Smooth muscle cell (in vitro differentiated cells): ENCODE measurements at regions not wholly inside any gene's neighbourhood (a gene's known extent, or its start where the extent isn't known, plus 50 kb on each side); places are given as distances from the start of the nearest gene placed in this dataset.

Source experiments
- DNase-seq: peaks from one replicate; lab custom pipeline; 2025; ENCODE audit not compliant: unreplicated experiment; lab: John Stamatoyannopoulos, UW
- H2AFZ ChIP-seq: fragments of 200-600 bp; sonication (generic); 2 replicates; pipeline ENCODE4 v1.6.0; 2016; ENCODE audit warnings: antibody characterized with exemption, low read depth, mild to moderate bottlenecking
- H3F3A ChIP-seq: fragments of 200-600 bp; sonication (generic); 2 replicates; pipeline ENCODE4 v1.6.0; 2017; ENCODE audit warnings: antibody characterized with exemption, low read depth
- H3K27ac ChIP-seq: fragments of 200-600 bp; sonication (generic); 2 replicates; pipeline ENCODE4 v1.5.1; 2016; ENCODE audit warnings: low read depth, mild to moderate bottlenecking
- H3K27me3 ChIP-seq: fragments of 200-600 bp; sonication (generic); 2 replicates; pipeline ENCODE4 v1.6.1; 2016; ENCODE audit warnings: low read depth, mild to moderate bottlenecking
- H3K36me3 ChIP-seq: fragments of 200-600 bp; sonication (generic); 2 replicates; pipeline ENCODE4 v1.5.1; 2016; ENCODE audit warnings: low read depth
- H3K4me1 ChIP-seq: fragments of 200-600 bp; sonication (generic); 2 replicates; pipeline ENCODE4 v1.5.1; 2016; ENCODE audit warnings: low read depth
- H3K4me2 ChIP-seq: fragments of 200-600 bp; sonication (generic); 2 replicates; pipeline ENCODE4 v1.6.0; 2016; ENCODE audit warnings: mild to moderate bottlenecking
- H3K4me3 ChIP-seq: fragments of 200-600 bp; sonication (generic); 2 replicates; pipeline ENCODE4 v1.5.1; 2016; ENCODE audit warnings: mild to moderate bottlenecking
- H3K79me2 ChIP-seq: fragments of 200-600 bp; sonication (generic); 2 replicates; pipeline ENCODE4 v1.6.0; 2016; ENCODE audit warnings: low read depth, mild to moderate bottlenecking
- H3K9ac ChIP-seq: fragments of 200-600 bp; sonication (generic); 2 replicates; pipeline ENCODE4 v1.6.0; 2016; ENCODE audit warnings: low read depth
- H3K9me3 ChIP-seq: fragments of 200-600 bp; sonication (generic); replicated peaks from 2 replicates; pipeline ENCODE4 v1.5.1; 2016; ENCODE audit warnings: low read depth
- H4K20me1 ChIP-seq: fragments of 200-600 bp; sonication (generic); 2 replicates; pipeline ENCODE4 v1.6.0; 2016; ENCODE audit warnings: low read depth
- WGBS: methylation state at CpG from one replicate; pipeline ENCODE4 v1.1.7; 2016; ENCODE audit warnings: low lambda C conversion rate; 5-methylcytosine and 5-hydroxymethylcytosine counted together
- TF ChIP-seq, protein P1 (sequence below): fragments of 200-600 bp; sonication (generic); IDR thresholded peaks from 2 replicates; pipeline ENCODE4 v1.5.1; 2017; ENCODE audit warnings: borderline replicate concordance, mild to moderate bottlenecking, antibody characterized with exemption; ENCODE audit not compliant: insufficient read depth, poor library complexity, severe bottlenecking

- Histone ChIP-seq H3K79me2 (no peaks in the 10 kb centered on the region), H3K36me3 (no peaks in the 10 kb centered on the region), H3K4me1 (peaks cover 14% of the 10 kb centered on the region), H4K20me1 (no peaks in the 10 kb centered on the region), H2AFZ (no peak overlapping the region), H3K4me2 (no peak overlapping the region), H3K4me3 (no peak overlapping the region), H3K27ac (peak overlapping the region; percentile 76), H3F3A (no peaks in the 10 kb centered on the region), H3K27me3 (no peaks in the 10 kb centered on the region), H3K9ac (no peak overlapping the region), H3K9me3 (no peaks in the 10 kb centered on the region)
- WGBS, result 69% methylated on average over 6 of the region's 6 CpGs
- TF ChIP-seq, protein P1, sequence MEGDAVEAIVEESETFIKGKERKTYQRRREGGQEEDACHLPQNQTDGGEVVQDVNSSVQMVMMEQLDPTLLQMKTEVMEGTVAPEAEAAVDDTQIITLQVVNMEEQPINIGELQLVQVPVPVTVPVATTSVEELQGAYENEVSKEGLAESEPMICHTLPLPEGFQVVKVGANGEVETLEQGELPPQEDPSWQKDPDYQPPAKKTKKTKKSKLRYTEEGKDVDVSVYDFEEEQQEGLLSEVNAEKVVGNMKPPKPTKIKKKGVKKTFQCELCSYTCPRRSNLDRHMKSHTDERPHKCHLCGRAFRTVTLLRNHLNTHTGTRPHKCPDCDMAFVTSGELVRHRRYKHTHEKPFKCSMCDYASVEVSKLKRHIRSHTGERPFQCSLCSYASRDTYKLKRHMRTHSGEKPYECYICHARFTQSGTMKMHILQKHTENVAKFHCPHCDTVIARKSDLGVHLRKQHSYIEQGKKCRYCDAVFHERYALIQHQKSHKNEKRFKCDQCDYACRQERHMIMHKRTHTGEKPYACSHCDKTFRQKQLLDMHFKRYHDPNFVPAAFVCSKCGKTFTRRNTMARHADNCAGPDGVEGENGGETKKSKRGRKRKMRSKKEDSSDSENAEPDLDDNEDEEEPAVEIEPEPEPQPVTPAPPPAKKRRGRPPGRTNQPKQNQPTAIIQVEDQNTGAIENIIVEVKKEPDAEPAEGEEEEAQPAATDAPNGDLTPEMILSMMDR, result no peak
- DNase-seq, result no peak
These were observed 479.3 kb upstream of the BTBD3 start for GRCh38 chr20:11438412-11438811.

- Histone ChIP-seq H3K36me3 (no peaks in the 10 kb centered on the region), H3K27me3 (no peaks in the 10 kb centered on the region), H2AFZ (no peak overlapping the region), H3K4me1 (peaks cover 25% of the 10 kb centered on the region), H3K79me2 (no peaks in the 10 kb centered on the region), H4K20me1 (no peaks in the 10 kb centered on the region), H3K9ac (no peak overlapping the region), H3K4me3 (no peak overlapping the region), H3F3A (no peaks in the 10 kb centered on the region), H3K9me3 (no peaks in the 10 kb centered on the region), H3K4me2 (no peak overlapping the region), H3K27ac (no peak overlapping the region)
- TF ChIP-seq, protein P1, result no peak
- WGBS, result 53% methylated on average over 3 of the region's 3 CpGs
- no peak for DNase-seq
These were observed 474.1 kb upstream of the BTBD3 start for GRCh38 chr20:11443382-11444119.

DNA sequence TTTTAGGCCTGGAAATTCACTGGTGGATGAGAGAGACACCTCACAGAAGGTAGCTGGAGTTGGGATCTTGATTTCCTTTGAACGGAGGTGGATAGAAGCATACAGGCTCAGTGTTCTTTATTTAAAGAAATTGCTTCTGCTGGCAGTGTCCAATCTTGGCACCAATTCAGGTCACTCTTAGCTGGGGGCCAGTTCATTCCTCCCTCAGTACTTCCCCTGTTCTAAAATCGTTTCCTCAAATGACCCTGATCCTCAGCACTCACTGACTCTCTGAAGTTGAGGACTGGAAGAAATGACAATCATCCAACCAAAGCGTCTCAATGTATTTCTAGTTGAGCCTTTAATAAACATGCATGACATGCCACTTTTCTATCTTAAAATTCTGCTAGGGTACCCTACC, 472.5 kb upstream of the BTBD3 start:
- TF ChIP-seq, protein P1, result no peak
- H3K79me2 ChIP-seq, result no peaks in the 10 kb centered on the region
- H3F3A ChIP-seq, result no peaks in the 10 kb centered on the region
- H3K27me3 ChIP-seq, result no peaks in the 10 kb centered on the region
- 83% methylated on average over 3 of the region's 3 CpGs for WGBS
- H3K4me3 ChIP-seq, result no peak overlapping the region
- H3K4me2 ChIP-seq, result no peak overlapping the region
- no peak overlapping the region for H2AFZ ChIP-seq
- H3K4me1 ChIP-seq, result peaks cover 25% of the 10 kb centered on the region
- H3K9ac ChIP-seq, result no peak overlapping the region
- H4K20me1 ChIP-seq, result no peaks in the 10 kb centered on the region
- H3K9me3 ChIP-seq, result no peaks in the 10 kb centered on the region
- H3K36me3 ChIP-seq, result no peaks in the 10 kb centered on the region
- no peak for DNase-seq
- no peak overlapping the region for H3K27ac ChIP-seq

DNA sequence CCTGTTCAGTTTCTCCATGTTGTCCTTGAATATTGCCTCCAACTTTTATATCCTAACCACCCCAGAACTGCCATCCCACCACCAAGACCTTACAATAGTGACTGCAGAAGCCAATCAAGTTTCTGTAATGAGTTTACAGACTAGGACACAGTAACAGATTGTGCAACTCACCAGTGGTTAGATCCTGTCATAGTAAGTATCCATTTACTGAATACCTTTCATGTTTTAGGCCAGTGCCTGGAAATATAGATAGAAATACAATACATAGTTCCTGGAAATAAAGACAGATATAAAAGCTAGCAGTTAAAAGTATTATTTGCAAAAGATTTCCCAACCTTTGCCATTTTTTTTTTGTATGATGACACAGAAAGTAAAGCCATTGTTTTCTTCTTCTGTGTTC, 471.8 kb upstream of the BTBD3 start:
- TF ChIP-seq, protein P1, result no peak
- Histone ChIP-seq H3K36me3 (no peaks in the 10 kb centered on the region), H2AFZ (no peak overlapping the region), H3K27me3 (no peaks in the 10 kb centered on the region), H3K4me1 (peaks cover 25% of the 10 kb centered on the region), H3F3A (no peaks in the 10 kb centered on the region), H4K20me1 (no peaks in the 10 kb centered on the region), H3K9ac (no peak overlapping the region), H3K9me3 (no peaks in the 10 kb centered on the region), H3K4me3 (no peak overlapping the region), H3K27ac (no peak overlapping the region), H3K79me2 (no peaks in the 10 kb centered on the region), H3K4me2 (no peak overlapping the region)
- DNase-seq, result no peak
